Heart left ventricle (tissue), 16 donors: ENCODE measurements at regions not wholly inside any gene's neighbourhood (a gene's known extent, or its start where the extent isn't known, plus 50 kb on each side); places are given as distances from the start of the nearest gene placed in this dataset.

Experiments
- ATAC-seq, 4 donors: fragments of 200-7000 bp; cut with Tn5 transposase; one replicate each; pipeline ENCODE4 v1.9.1; 2020 to 2022; ENCODE audit warnings: moderate library complexity in 4 of 4, mild to moderate bottlenecking in 3 of 4, moderate number of reproducible peaks in 1 of 4
- DNase-seq, 5 donors: peaks; one replicate each; pipeline ENCODE4 v3.0.0-alpha.2; 2020
- H3K27ac ChIP-seq, 12 donors: fragments of 200-600 bp; sonication (generic) in 4 of 12; one replicate each; pipeline versions ENCODE4 v1.5.0 to v1.8.0; 2016 to 2022; ENCODE audit warnings: mild to moderate bottlenecking in 2 of 12
- H3K27me3 ChIP-seq, 9 donors: fragments of 200-600 bp; sonication (generic) in 2 of 9; one replicate each; pipeline versions ENCODE4 v1.5.1 to v1.8.0; 2016 to 2022; ENCODE audit warnings: mild to moderate bottlenecking in 3 of 9
- H3K36me3 ChIP-seq, 9 donors: fragments of 200-600 bp; sonication (generic) in 2 of 9; one replicate each; pipeline versions ENCODE4 v1.5.0 to v1.8.0; 2018 to 2022; ENCODE audit warnings: mild to moderate bottlenecking in 2 of 9
- H3K4me1 ChIP-seq, 12 donors: fragments of 200-600 bp; sonication (generic) in 4 of 12; one replicate each; pipeline versions ENCODE4 v1.5.0 to v1.8.0; 2016 to 2022; ENCODE audit warnings: mild to moderate bottlenecking in 3 of 12
- H3K4me3 ChIP-seq, 12 donors: fragments of 200-600 bp; sonication (generic) in 4 of 12; one replicate each; pipeline versions ENCODE4 v1.5.0 to v1.8.0; 2017 to 2022; ENCODE audit warnings: mild to moderate bottlenecking in 9 of 12, moderate library complexity in 4 of 12
- H3K9me3 ChIP-seq, 12 donors: fragments of 200-600 bp; sonication (generic) in 4 of 12; one replicate each; pipeline versions ENCODE4 v1.5.0 to v1.8.0; 2016 to 2022; ENCODE audit warnings: mild to moderate bottlenecking in 1 of 12
- CTCF ChIP-seq, 12 donors: fragments of 200-600 bp; sonication (generic) in 4 of 12; IDR thresholded peaks; one replicate each; pipeline versions ENCODE4 v1.5.0 to v1.8.0; 2018 to 2022; ENCODE audit warnings: antibody characterized with exemption in 12 of 12, mild to moderate bottlenecking in 5 of 12
- POLR2A ChIP-seq, 2 donors: fragments of 450-650 bp; IDR thresholded peaks; one replicate each; pipeline ENCODE4 v1.6.1; 2017; ENCODE audit warnings: antibody characterized with exemption in 2 of 2, mild to moderate bottlenecking in 2 of 2, moderate library complexity in 2 of 2
- whole genome bisulfite sequencing, 4 donors: extraction: QIAGEN DNeasy Blood & Tissue Kit in 2 of 4; methylation state at CpG; one replicate each; pipeline versions ENCODE4 v1.1.5 to v1.1.7; 2013 to 2018; 5-methylcytosine and 5-hydroxymethylcytosine counted together
- intact Hi-C, 10 donors: fragments of 100-400 bp; cut with DNase I; formaldehyde crosslinking; loops; one replicate each; pipeline versions ENCODE4 v1.11.1 to v1.14.2; 2022
- donor health status: ischemic (EF 13 %, LVEDD 7.1; RV severe dilation, severe dysfunction).
- donor health status: healthy with polysubstance abuse.
- donor health status: DM: no; HTN: yes; CAD: no.
- donor health status: DM: no; HTN: no; CAD: no.
- donor health status: ischemic (EF 25% LVEDD 6.9; RV normal size, moderate dysfunction).
- donor health status: ischemic (EF 25% LVEDD 5.7; RV mildly dilated, moderate dysfunction).
- donor health status: healthy.
- donor health status: DM: yes; HTN: yes; CAD: no.
- donor health status: ischemic (EF 35%, LVEDD 5.7; RV mildly dilated, moderate dysfunction).
- donor health status: nonischemic (EF 11% LVEDD 7.7; RV severe dilation, severe dysfunction).
- donor health status: DM: yes; HTN: yes; CAD: no.
- donor health status: PGD.
- donor health status: ischemic (EF 29% LVEDD 5.4; RV normal size, mild dysfunction).
- donor health status: nonischemic (EF 23%, LVEDD 6.1; RV moderate dilation, normal function).

- no peak overlapping the region for H3K4me3 ChIP-seq
- H3K36me3 ChIP-seq, result no peaks in the 10 kb centered on the region
- WGBS, 4 donors, result 78 to 96% (median 91%) methylated on average over 2 of the region's 2 CpGs
- ATAC-seq (no peak), DNase-seq (no peak)
- no peaks in the 10 kb centered on the region for H3K9me3 ChIP-seq
- H3K4me1 ChIP-seq, result peaks cover 0 to 5% (median 0%) of the 10 kb centered on the region in 12 donors
- intact Hi-C loops, result loop anchor here in 2 of 10 donors (10.0 kb wide), 1 partner anchor 155 kb away; no protein-coding TSS in a partner anchor
- no peak overlapping the region for H3K27ac ChIP-seq
- no peak for TF ChIP-seq POLR2A (IDR thresholded peaks at IDR 0.05)
- no peak for TF ChIP-seq CTCF (IDR thresholded peaks at IDR 0.05)
- no peaks in the 10 kb centered on the region for H3K27me3 ChIP-seq
These were observed 114.3 kb upstream of the SLC25A48 start for GRCh38 chr5:135720191-135720590.

- Histone ChIP-seq H3K4me3 (no peak overlapping the region), H3K9me3 (no peaks in the 10 kb centered on the region), H3K4me1 (peaks cover 0 to 9% (median 0%) of the 10 kb centered on the region in 12 donors), H3K27ac (no peak overlapping the region), H3K27me3 (no peaks in the 10 kb centered on the region), H3K36me3 (no peaks in the 10 kb centered on the region)
- intact Hi-C loops, result loop anchor here in 2 of 10 donors (10.0 kb wide), 1 partner anchor 155 kb away; no protein-coding TSS in a partner anchor
- WGBS, 4 donors, result 89 to 95% (median 93%) methylated on average over 4 of the region's 4 CpGs; no CpG with 5 or more reads in 1 of the 4 donors
- no peak for TF ChIP-seq POLR2A (IDR thresholded peaks at IDR 0.05)
- ATAC-seq, result no peak
- no peak for DNase-seq
These were observed 114.9 kb upstream of the SLC25A48 start for GRCh38 chr5:135719428-135720063.

DNA sequence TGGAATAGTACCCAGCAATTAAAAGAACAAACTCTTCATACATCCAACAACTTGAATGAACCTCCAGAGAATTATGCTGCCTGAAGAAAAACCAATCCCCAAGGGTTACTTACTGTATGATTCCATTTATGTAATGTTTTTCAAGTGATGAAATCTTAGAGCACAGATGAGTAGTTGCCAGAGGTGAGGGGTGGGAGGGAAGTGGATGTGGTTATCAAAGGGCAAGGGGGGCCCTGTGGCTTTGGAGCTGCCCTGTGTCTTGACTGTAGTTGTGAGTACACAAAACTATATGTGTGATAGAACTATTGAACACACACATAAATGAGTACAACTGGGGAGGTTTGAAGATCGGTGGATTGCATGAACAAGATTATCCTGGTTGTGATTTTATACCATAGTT is 115.8 kb upstream of the SLC25A48 start:
- intact Hi-C loops, result no loop called here
- DNase-seq, result no peak
- Histone ChIP-seq H3K36me3 (no peaks in the 10 kb centered on the region), H3K4me3 (no peak overlapping the region), H3K27me3 (no peaks in the 10 kb centered on the region), H3K9me3 (no peaks in the 10 kb centered on the region), H3K27ac (no peak overlapping the region), H3K4me1 (peaks cover 0 to 9% (median 0%) of the 10 kb centered on the region in 12 donors)
- ATAC-seq, result no peak
- WGBS, 4 donors, result 71 to 87% (median 79%) methylated on average over 1 of the region's 1 CpG
- TF ChIP-seq CTCF (IDR thresholded peaks at IDR 0.05) (no peak), POLR2A (IDR thresholded peaks at IDR 0.05) (no peak)

DNA sequence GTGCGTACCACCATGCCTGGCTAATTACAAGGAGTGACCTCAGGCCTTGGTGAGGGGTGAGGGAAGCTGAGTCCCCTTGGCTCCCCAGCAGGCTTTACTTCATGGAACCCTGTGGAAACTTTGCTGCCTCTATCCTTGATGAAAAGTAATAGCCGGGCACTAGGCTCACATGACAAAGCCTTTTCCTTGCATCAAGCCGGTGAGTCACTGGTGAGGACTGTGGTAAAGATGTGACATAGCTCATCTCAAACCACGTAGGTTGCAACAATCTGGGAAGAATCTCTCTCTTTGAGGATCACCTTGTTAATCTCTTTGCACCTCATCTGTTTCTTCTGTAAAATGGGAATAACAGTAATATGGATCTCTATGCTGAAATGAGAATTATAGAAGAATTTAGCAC is 116.3 kb upstream of the SLC25A48 start:
- H3K9me3 ChIP-seq, result no peaks in the 10 kb centered on the region
- H3K4me3 ChIP-seq, result no peak overlapping the region
- ATAC-seq (no peak), DNase-seq (no peak)
- TF ChIP-seq CTCF (IDR thresholded peaks at IDR 0.05), result no peak
- peaks cover 0 to 2% (median 0%) of the 10 kb centered on the region in 9 donors for H3K27me3 ChIP-seq
- peaks cover 0 to 9% (median 0%) of the 10 kb centered on the region in 12 donors for H3K4me1 ChIP-seq
- intact Hi-C loops, result no loop called here
- H3K36me3 ChIP-seq, result no peaks in the 10 kb centered on the region
- no peak overlapping the region for H3K27ac ChIP-seq
- WGBS, 4 donors, result 70 to 95% (median 83%) methylated on average over 4 of the region's 4 CpGs
